Gastroesophageal sphincter (tissue), 3 donors: ENCODE measurements at regions not wholly inside any gene's neighbourhood (a gene's known extent, or its start where the extent isn't known, plus 50 kb on each side); places are given as distances from the start of the nearest gene placed in this dataset.

ENCODE experiments used
- CTCF ChIP-seq, 4 experiments: fragments of 200-600 bp in 2 of 4; fragments of 450-650 bp in 2 of 4; sonication (generic) in 1 of 4; IDR thresholded peaks; one replicate each; pipeline ENCODE4 v1.5.1; 2017 to 2019; ENCODE audit warnings: antibody characterized with exemption in 4 of 4, mild to moderate bottlenecking in 2 of 4, moderate library complexity in 2 of 4
- EP300 ChIP-seq: sonication (generic); formaldehyde crosslinking; IDR thresholded peaks from one replicate; pipeline ENCODE4 v1.6.1; 2017; ENCODE audit warnings: antibody characterized with exemption, mild to moderate bottlenecking
- POLR2A ChIP-seq, 2 donors: fragments of 450-650 bp; IDR thresholded peaks; one replicate each; pipeline ENCODE4 v1.6.1; 2017; ENCODE audit warnings: antibody characterized with exemption in 2 of 2, mild to moderate bottlenecking in 2 of 2, moderate library complexity in 1 of 2
- POLR2AphosphoS5 ChIP-seq: sonication (generic); formaldehyde crosslinking; IDR thresholded peaks from one replicate; pipeline ENCODE4 v1.6.1; 2017; ENCODE audit warnings: antibody characterized with exemption

GRCh38 chr11:127061947-127062346 lies 61.4 kb upstream of the KIRREL3 start:
- no peak for TF ChIP-seq CTCF (IDR thresholded peaks at IDR 0.05)
- TF ChIP-seq POLR2A (IDR thresholded peaks at IDR 0.05), result no peak
- TF ChIP-seq EP300, result no peak
- no peak for TF ChIP-seq POLR2AphosphoS5
